ENCODE measurements at regions not wholly inside any gene's neighbourhood (a gene's known extent, or its start where the extent isn't known, plus 50 kb on each side); places are given as distances from the start of the nearest gene placed in this dataset.

- Histone ChIP-seq H3K4me1 (ENCODE audit: insufficient read depth) (peaks cover 3% of the 10 kb centered on the region; the same call in 1 of the 2 replicates), H3F3A (replicated peaks; ENCODE audit: low read depth) (no peaks in the 10 kb centered on the region), H2AFZ (no peak overlapping the region), H3K36me3 (ENCODE audit: insufficient read depth) (no peaks in the 10 kb centered on the region), H3K4me3 (no peak overlapping the region), H3K9me2 (ENCODE audit: insufficient read depth) (no peaks in the 10 kb centered on the region), H3K79me2 (replicated peaks; ENCODE audit: insufficient read depth) (no peaks in the 10 kb centered on the region), H4K20me1 (replicated peaks; ENCODE audit: insufficient read depth) (no peaks in the 10 kb centered on the region), H3K4me2 (no peak overlapping the region), H3K27me3 (ENCODE audit: insufficient read depth) (no peaks in the 10 kb centered on the region), H3K27ac (ENCODE audit: low read depth) (no peak overlapping the region)
- Mint-ChIP-seq H3K9me3 (no peaks in the 10 kb centered on the region), H3K27ac (no peak overlapping the region), H3K36me3 (ENCODE audit: low read depth) (no peaks in the 10 kb centered on the region), H3K27me3 (ENCODE audit: insufficient read depth, low read depth, poor library complexity) (no peaks in the 10 kb centered on the region), H3K4me1 (peaks cover 7% of the 10 kb centered on the region; the same call in 2 of the 3 replicates), H3K4me3 (no peak overlapping the region)
- DNase-seq (ENCODE audit: low spot score) (no peak), ATAC-seq (no peak)
- TF ChIP-seq, protein P1, sequence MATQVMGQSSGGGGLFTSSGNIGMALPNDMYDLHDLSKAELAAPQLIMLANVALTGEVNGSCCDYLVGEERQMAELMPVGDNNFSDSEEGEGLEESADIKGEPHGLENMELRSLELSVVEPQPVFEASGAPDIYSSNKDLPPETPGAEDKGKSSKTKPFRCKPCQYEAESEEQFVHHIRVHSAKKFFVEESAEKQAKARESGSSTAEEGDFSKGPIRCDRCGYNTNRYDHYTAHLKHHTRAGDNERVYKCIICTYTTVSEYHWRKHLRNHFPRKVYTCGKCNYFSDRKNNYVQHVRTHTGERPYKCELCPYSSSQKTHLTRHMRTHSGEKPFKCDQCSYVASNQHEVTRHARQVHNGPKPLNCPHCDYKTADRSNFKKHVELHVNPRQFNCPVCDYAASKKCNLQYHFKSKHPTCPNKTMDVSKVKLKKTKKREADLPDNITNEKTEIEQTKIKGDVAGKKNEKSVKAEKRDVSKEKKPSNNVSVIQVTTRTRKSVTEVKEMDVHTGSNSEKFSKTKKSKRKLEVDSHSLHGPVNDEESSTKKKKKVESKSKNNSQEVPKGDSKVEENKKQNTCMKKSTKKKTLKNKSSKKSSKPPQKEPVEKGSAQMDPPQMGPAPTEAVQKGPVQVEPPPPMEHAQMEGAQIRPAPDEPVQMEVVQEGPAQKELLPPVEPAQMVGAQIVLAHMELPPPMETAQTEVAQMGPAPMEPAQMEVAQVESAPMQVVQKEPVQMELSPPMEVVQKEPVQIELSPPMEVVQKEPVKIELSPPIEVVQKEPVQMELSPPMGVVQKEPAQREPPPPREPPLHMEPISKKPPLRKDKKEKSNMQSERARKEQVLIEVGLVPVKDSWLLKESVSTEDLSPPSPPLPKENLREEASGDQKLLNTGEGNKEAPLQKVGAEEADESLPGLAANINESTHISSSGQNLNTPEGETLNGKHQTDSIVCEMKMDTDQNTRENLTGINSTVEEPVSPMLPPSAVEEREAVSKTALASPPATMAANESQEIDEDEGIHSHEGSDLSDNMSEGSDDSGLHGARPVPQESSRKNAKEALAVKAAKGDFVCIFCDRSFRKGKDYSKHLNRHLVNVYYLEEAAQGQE (IDR thresholded peaks at IDR 0.05; ENCODE audit: unreplicated experiment): no peak
- no peak for TF ChIP-seq CREB1 (CRISPR knock-in tag; IDR thresholded peaks at IDR 0.05; ENCODE audit: low read depth)
- no peak for TF ChIP-seq EZH2phosphoT487 (IDR thresholded peaks at IDR 0.05; ENCODE audit: unreplicated experiment)
- no peak for TF ChIP-seq CTCF (conservative IDR thresholded peaks at IDR 0.05; ENCODE audit: low read depth in 2 of 2)
- TF ChIP-seq NANOG (IDR thresholded peaks at IDR 0.05; ENCODE audit: borderline replicate concordance): no peak
- TF ChIP-seq EZH2 (IDR thresholded peaks at IDR 0.05; ENCODE audit: low read depth, unreplicated experiment): no peak
- TF ChIP-seq, protein P2, sequence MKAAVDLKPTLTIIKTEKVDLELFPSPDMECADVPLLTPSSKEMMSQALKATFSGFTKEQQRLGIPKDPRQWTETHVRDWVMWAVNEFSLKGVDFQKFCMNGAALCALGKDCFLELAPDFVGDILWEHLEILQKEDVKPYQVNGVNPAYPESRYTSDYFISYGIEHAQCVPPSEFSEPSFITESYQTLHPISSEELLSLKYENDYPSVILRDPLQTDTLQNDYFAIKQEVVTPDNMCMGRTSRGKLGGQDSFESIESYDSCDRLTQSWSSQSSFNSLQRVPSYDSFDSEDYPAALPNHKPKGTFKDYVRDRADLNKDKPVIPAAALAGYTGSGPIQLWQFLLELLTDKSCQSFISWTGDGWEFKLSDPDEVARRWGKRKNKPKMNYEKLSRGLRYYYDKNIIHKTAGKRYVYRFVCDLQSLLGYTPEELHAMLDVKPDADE (IDR thresholded peaks at IDR 0.05): no peak
- TF ChIP-seq STAT1 (IDR thresholded peaks at IDR 0.05; ENCODE audit: unreplicated experiment): no peak
- TF ChIP-seq POLR2AphosphoS5 (IDR thresholded peaks at IDR 0.05; ENCODE audit: low read depth): no peak
Observed at GRCh38 chr21:16594191-16594590, 864.4 kb downstream of the USP25 start.

- Histone ChIP-seq H3K27me3 (ENCODE audit: insufficient read depth) (no peaks in the 10 kb centered on the region), H2AFZ (no peak overlapping the region), H3K4me3 (no peak overlapping the region), H3K27ac (ENCODE audit: low read depth) (no peak overlapping the region), H4K20me1 (replicated peaks; ENCODE audit: insufficient read depth) (no peaks in the 10 kb centered on the region), H3K79me2 (replicated peaks; ENCODE audit: insufficient read depth) (no peaks in the 10 kb centered on the region), H3F3A (replicated peaks; ENCODE audit: low read depth) (no peaks in the 10 kb centered on the region), H3K36me3 (ENCODE audit: insufficient read depth) (no peaks in the 10 kb centered on the region), H3K4me2 (no peak overlapping the region), H3K9me2 (ENCODE audit: insufficient read depth) (no peaks in the 10 kb centered on the region), H3K4me1 (ENCODE audit: insufficient read depth) (peaks cover 3% of the 10 kb centered on the region; the same call in 1 of the 2 replicates)
- ATAC-seq (no peak), DNase-seq (ENCODE audit: low spot score) (no peak)
- H3K36me3 Mint-ChIP-seq (ENCODE audit: low read depth): no peaks in the 10 kb centered on the region
- H3K27me3 Mint-ChIP-seq (ENCODE audit: insufficient read depth, low read depth, poor library complexity): no peaks in the 10 kb centered on the region
- TF ChIP-seq EZH2phosphoT487 (IDR thresholded peaks at IDR 0.05; ENCODE audit: unreplicated experiment): no peak
- TF ChIP-seq CREB1 (CRISPR knock-in tag; IDR thresholded peaks at IDR 0.05; ENCODE audit: low read depth): no peak
- TF ChIP-seq JUNB (IDR thresholded peaks at IDR 0.05; ENCODE audit: unreplicated experiment): no peak
- peaks cover 7% of the 10 kb centered on the region; the same call in 2 of the 3 replicates for H3K4me1 Mint-ChIP-seq
- no peak overlapping the region for H3K4me3 Mint-ChIP-seq
- H3K9me3 Mint-ChIP-seq: no peaks in the 10 kb centered on the region
- H3K27ac Mint-ChIP-seq: no peak overlapping the region
Observed at GRCh38 chr21:16596369-16596768, 866.6 kb downstream of the USP25 start.

All from GM23338 (cell line).